ENCODE measurements at regions not wholly inside any gene's neighbourhood (a gene's known extent, or its start where the extent isn't known, plus 50 kb on each side); places are given as distances from the start of the nearest gene placed in this dataset.
A peak's percentile ranks its signal among the peaks of the same experiment; 100 is the strongest.
"Not testable (repeated sequence)": the region's sequence is repeated elsewhere in the genome, so short reads cannot be mapped to it uniquely, and the experiment has no call there.

DNA sequence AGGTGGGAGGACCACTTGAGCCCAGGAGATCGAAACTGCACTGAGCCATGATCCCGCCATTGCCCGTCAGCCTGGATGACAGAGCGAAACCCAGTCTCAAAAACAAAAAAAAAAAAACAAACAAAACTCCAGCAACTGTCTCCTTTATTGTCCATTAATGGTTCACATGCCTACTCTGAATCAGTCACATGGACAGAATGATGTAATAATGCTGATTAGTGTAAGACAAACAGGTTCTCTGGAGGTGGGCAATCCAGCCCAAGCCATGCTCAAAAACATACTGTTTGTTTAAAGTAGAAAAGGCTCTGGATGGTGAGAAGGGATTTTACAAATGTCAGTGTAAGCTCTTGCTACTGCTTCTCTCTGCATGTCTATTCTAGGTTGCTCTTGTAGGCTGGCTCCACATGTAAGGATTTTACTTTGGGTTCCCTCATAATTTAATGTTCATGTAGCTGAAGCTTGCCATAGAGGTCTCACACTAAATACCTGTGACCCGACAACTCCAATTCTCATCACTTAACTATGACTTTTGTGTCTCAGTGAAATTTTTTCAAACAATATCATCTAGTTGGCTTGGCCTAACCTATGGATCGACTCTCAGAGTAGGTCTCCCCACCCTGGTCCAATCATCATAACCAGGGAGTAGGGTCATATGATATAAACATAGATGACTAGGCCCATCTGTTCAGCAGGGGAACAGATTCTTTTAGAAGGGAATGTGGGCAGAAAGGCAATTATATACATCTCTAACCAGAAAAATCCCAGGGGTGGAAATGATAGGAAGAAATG, 83.9 kb upstream of the SLC39A10 start:
- no peak for DNase-seq (ENCODE audit: low spot score)
- no peak for ATAC-seq

DNA sequence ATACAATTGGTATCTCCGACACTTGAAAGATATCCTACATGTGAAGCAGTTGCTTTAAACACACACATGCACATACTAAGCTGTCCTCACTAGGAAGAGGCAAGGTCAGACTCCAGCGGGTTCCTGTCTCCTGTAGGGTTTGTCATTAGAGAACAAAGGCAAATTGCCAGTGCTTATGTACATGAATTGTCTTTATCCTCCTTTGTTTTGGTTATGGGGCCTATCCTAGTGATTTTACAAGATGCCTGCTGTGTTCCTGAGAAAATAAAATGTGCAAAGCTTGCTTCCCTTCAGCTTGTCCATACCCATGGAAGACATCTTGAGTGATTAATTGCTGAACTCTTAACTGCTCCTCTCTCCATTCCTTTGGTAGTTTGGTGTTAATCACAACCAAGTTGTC, 86.7 kb upstream of the SLC39A10 start:
- DNase-seq (ENCODE audit: low spot score) (no peak), ATAC-seq (no peak)

GRCh38 chr2:195569255-195569654, 87.8 kb upstream of the SLC39A10 start:
- DNase-seq (ENCODE audit: low spot score) (no peak), ATAC-seq (no peak)

DNA sequence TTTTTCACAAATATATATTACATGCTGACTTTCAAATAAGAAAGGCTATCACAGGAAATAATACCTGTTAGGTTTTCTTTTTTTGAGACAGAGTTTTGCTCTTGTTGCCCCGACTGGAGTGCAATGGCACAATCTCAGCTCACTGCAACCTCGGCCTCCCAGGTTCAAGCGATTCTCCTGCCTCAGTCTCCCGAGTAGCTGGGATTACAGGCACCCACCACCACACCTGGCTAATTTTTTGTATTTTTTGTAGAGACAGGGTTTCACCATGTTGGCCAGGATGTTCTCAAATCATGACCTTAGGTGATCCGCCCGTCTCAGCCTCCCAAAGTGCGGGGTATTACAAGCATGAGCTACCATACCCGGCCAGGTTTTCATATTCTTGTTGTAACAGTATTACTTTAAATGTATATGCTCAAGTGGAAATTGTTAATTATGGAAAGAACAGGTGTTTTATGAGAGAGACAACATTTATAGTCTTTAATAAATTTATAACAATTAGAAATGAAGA, 92.3 kb upstream of the SLC39A10 start:
- ATAC-seq; DNase-seq (ENCODE audit: low spot score): not testable (repeated sequence)

DNA sequence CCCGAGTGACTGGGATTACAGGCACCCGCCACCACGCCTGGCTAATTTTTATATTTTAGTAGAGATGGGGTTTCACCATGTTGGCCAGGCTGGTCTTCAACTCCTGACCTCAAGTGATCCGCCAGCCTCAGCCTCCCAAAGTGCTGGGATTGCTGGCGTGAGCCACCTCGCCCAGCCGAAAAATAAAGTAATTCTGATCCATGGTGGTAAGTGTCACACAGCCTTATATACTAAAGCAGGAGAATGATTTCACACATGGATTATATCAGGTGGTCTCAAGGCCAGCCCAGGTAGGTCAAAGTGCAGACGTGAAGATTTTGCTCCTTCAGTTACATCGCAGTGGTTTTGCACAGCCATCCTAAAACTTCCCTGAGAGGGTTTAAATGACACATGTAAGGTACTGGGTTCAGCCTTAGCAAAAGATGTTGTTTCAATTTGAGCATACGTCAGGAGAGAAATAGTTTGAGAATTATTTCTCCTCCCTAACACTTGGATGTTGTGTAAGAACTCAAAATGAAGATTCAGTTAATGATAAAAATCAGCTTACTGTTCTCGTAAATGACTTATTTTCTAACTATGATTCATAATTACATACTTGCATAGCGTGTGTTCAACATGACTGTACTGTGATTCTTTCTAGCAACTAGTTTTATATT, 93.0 kb upstream of the SLC39A10 start:
- no peak for ATAC-seq

GRCh38 chr2:195562570-195563566, 94.2 kb upstream of the SLC39A10 start:
- ATAC-seq (no peak), DNase-seq (ENCODE audit: low spot score) (no peak)

More for the DNA sequence above, 93.0 kb upstream of the SLC39A10 start:
- no peak for DNase-seq (ENCODE audit: low spot score)

- no peak for ATAC-seq
- DNase-seq (ENCODE audit: low spot score) = no peak
Measured at GRCh38 chr2:195561116-195561921, 95.7 kb upstream of the SLC39A10 start.

GRCh38 chr2:195560209-195560895, 96.7 kb upstream of the SLC39A10 start:
- DNase-seq (ENCODE audit: low spot score) = no peak
- no peak for ATAC-seq

DNA sequence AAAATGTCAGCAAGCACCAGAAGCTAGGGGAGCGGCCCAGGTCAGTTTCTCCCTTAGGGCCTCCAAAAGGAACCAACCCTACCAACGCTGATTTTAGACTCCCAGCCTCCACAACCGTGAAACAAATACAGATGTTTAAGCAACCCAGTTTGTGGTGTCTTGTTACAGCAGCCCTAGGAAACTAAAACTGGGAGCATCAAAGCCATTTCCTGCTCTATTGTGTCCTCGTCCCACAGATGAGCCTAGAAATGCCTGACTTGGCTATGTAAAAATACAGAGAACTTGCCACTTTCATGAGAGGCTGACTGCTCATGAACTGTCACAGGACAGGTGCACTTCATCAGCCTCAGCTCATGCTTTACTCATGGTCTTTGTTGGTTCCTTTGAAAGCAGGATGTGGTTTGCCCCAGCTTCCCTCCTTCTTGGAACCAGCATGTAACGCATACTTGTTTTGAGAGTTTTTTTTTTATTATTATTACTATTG, 97.6 kb upstream of the SLC39A10 start:
- DNase-seq (ENCODE audit: low spot score) (no peak), ATAC-seq (no peak)

DNA sequence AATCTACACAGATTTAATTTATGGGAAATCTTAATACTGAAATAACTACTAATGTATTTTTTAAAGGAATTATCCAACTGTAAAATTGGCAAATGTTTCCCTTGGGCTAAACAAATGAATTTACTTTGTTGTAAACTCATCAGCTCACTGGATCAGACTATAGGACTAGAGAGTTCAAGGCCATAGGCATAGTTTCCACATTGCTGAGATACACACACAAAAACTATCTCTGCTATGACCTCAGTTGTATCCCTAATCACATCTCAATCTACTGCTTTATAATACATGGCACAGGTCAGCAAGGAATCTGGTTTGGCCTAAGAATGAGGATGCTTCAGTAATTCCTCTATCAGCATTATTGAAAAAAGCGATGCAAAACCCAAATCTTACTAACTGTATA, 101.1 kb upstream of the SLC39A10 start:
- no peak for DNase-seq (ENCODE audit: low spot score)

GRCh38 chr2:195552581-195552980, 104.4 kb upstream of the SLC39A10 start:
- no peak for DNase-seq (ENCODE audit: low spot score)
- ATAC-seq = no peak

More for the DNA sequence above, 101.1 kb upstream of the SLC39A10 start:
- ATAC-seq = no peak

- DNase-seq (ENCODE audit: low spot score) (no peak), ATAC-seq (no peak)
Measured at GRCh38 chr2:195548198-195548940, 108.7 kb upstream of the SLC39A10 start.

DNA sequence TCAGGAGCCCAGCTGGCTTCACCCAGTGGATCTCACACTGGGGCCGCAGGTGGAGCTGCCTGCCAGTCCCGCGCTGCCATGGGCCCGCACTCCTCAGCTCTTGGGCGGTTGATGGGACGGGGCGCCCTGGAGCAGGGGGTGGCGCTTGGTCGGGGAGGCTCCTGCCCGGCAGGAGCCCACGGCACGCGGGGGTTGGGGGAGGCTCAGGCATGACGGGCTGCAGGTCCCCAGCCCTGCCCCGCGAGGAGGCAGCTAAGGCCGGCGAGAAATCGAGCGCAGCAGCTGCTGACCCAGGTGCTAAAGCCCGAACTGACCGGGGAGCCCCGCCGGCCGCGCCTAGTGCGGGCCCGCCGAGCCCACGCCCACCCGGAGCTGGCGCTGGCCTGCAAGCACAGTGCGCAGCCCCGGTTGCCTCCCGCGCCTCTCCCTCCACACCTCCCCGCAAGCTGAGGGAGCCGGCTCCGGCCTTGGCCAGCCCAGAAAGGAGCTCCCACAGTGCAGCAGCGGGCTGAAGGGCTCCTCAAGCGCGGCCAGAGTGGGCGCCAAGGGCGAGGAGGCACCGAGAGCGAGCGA, 109.7 kb upstream of the SLC39A10 start:
- DNase-seq (ENCODE audit: low spot score); ATAC-seq: not testable (repeated sequence)

- ATAC-seq = no peak
- DNase-seq (ENCODE audit: low spot score) = no peak
Measured at GRCh38 chr2:195545811-195546210, 111.2 kb upstream of the SLC39A10 start.

- DNase-seq (ENCODE audit: low spot score) = no peak
- peak; percentile 91 for ATAC-seq
Measured at GRCh38 chr2:195543902-195544894, 112.8 kb upstream of the SLC39A10 start.

GRCh38 chr2:195543063-195543462, 114.0 kb upstream of the SLC39A10 start:
- ATAC-seq (no peak), DNase-seq (ENCODE audit: low spot score) (no peak)

DNA sequence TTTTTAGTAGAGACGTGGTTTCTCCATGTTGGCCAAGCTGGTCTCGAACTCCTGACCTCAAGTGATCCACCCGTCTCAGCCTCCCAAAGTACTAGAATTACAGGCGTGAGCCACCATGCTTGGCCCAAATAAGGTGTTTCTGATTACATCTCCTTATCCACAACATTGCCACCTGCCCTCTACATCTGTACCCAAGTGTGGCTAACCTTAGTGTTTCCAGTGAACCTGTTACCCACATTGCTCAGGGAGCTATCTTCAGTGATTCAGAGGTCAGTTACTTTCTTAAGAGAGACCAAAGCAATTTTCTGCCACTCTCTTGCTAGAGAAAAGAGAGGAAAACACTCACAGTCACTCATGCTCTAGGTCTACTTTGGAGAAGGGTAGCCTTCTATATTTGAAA, 115.0 kb upstream of the SLC39A10 start:
- ATAC-seq = no peak
- DNase-seq (ENCODE audit: low spot score) = no peak
